ENCODE measurements at regions not wholly inside any gene's neighbourhood (a gene's known extent, or its start where the extent isn't known, plus 50 kb on each side); places are given as distances from the start of the nearest gene placed in this dataset.

GRCh38 chr14:97056086-97056485, 258.9 kb downstream of the VRK1 start:
- TF ChIP-seq FOS (IDR thresholded peaks at IDR 0.05; ENCODE audit: borderline replicate concordance, insufficient read depth, low read length) (no peak), MAX (IDR thresholded peaks at IDR 0.05; ENCODE audit: insufficient read depth, insufficient read length) (no peak), CTCF (IDR thresholded peaks at IDR 0.05; ENCODE audit: extremely low read depth in 1 of 2, insufficient read depth in 1 of 2, low read depth in 1 of 2, low read length in 2 of 2) (no peak), POLR2AphosphoS5 (IDR thresholded peaks at IDR 0.05; ENCODE audit: insufficient read depth, low read depth, low read length) (no peak)
